ENCODE measurements at regions not wholly inside any gene's neighbourhood (a gene's known extent, or its start where the extent isn't known, plus 50 kb on each side); places are given as distances from the start of the nearest gene placed in this dataset.

- no peak overlapping the region for H3K4me3 Mint-ChIP-seq
Measured at GRCh38 chr1:239164451-239165180, 221.8 kb upstream of the CHRM3 start.

More at GRCh38 chr1:239164451-239165180, 221.8 kb upstream of the CHRM3 start:
- H3K79me2 ChIP-seq (ENCODE audit: insufficient read depth, low read length) = no peaks in the 10 kb centered on the region
- no peaks in the 10 kb centered on the region for H3K79me1 ChIP-seq (ENCODE audit: insufficient read depth, low read depth, low read length, poor library complexity, severe bottlenecking)
- WGBS (ENCODE audit: extremely low coverage, insufficient read length, low lambda C conversion rate) = no CpG with 5 or more reads among the region's 4 CpGs
- Mint-ChIP-seq H3K36me3 (ENCODE audit: insufficient read depth in 1 of 3, low read depth in 3 of 3) (no peaks in the 10 kb centered on the region; a peak in 1 of 7 replicates), H3K27ac (no peak overlapping the region), H3K27me3 (ENCODE audit: low read depth) (no peaks in the 10 kb centered on the region), H3K9me3 (peaks cover 0 to 2% of the 10 kb centered on the region in 2 experiments; a peak in 2 of 5 replicates), H3K4me1 (no peaks in the 10 kb centered on the region)
- DNase-seq = no peak
- H2BK12ac ChIP-seq (ENCODE audit: insufficient read length, low read depth, low read length) = no peak overlapping the region
- no peak overlapping the region for H4K91ac ChIP-seq (ENCODE audit: insufficient read length, low read depth, low read length)
- no peak overlapping the region for H2BK20ac ChIP-seq (ENCODE audit: low read depth, low read length, poor library complexity, severe bottlenecking)
- H3K4me2 ChIP-seq (ENCODE audit: insufficient read depth, insufficient read length, low read length) = no peak overlapping the region
- H2AFZ ChIP-seq (ENCODE audit: low read length) = no peak overlapping the region
- H4K20me1 ChIP-seq (ENCODE audit: control insufficient read depth, insufficient read depth, insufficient read length) = no peaks in the 10 kb centered on the region
- no peaks in the 10 kb centered on the region for H3K23me2 ChIP-seq (ENCODE audit: insufficient read length, low read depth, low read length, poor library complexity, severe bottlenecking)
- H3T11ph ChIP-seq (ENCODE audit: low read length) = no peak overlapping the region
- no peak overlapping the region for H3K14ac ChIP-seq (ENCODE audit: insufficient read depth, low read length)
- no peaks in the 10 kb centered on the region for H3K4me1 ChIP-seq (ENCODE audit: insufficient read depth, low read length)
- no peaks in the 10 kb centered on the region for H3K27me3 ChIP-seq (ENCODE audit: insufficient read depth, low read length)
- no peak overlapping the region for H3K56ac ChIP-seq (ENCODE audit: insufficient read length, low read depth, low read length)
- no peaks in the 10 kb centered on the region for H3K9me3 ChIP-seq (ENCODE audit: control insufficient read depth, low read depth, low read length)
- no peak overlapping the region for H2AK5ac ChIP-seq (ENCODE audit: insufficient read length, low read length)
- no peak overlapping the region for H4K8ac ChIP-seq (replicated peaks; ENCODE audit: insufficient read length, low read depth, low read length)
- no peak overlapping the region for H2BK120ac ChIP-seq (ENCODE audit: low read depth, low read length, poor library complexity, severe bottlenecking)
- H3K9ac ChIP-seq (ENCODE audit: extremely low read depth, insufficient read length, low read length) = no peak overlapping the region
- no peak overlapping the region for H3K4ac ChIP-seq (ENCODE audit: low read depth, low read length)
- no peak overlapping the region for H4K5ac ChIP-seq (ENCODE audit: insufficient read length, low read depth, low read length)
- H3K18ac ChIP-seq (ENCODE audit: insufficient read length, low read depth, low read length) = no peak overlapping the region
- no peak overlapping the region for H3K27ac ChIP-seq (ENCODE audit: insufficient read length, low read depth, low read length)
- no peak overlapping the region for H3K23ac ChIP-seq (ENCODE audit: insufficient read length, low read depth, low read length)
- TF ChIP-seq, protein P1, sequence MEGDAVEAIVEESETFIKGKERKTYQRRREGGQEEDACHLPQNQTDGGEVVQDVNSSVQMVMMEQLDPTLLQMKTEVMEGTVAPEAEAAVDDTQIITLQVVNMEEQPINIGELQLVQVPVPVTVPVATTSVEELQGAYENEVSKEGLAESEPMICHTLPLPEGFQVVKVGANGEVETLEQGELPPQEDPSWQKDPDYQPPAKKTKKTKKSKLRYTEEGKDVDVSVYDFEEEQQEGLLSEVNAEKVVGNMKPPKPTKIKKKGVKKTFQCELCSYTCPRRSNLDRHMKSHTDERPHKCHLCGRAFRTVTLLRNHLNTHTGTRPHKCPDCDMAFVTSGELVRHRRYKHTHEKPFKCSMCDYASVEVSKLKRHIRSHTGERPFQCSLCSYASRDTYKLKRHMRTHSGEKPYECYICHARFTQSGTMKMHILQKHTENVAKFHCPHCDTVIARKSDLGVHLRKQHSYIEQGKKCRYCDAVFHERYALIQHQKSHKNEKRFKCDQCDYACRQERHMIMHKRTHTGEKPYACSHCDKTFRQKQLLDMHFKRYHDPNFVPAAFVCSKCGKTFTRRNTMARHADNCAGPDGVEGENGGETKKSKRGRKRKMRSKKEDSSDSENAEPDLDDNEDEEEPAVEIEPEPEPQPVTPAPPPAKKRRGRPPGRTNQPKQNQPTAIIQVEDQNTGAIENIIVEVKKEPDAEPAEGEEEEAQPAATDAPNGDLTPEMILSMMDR (conservative IDR thresholded peaks at IDR 0.05) = no peak
- no peak overlapping the region for H2BK15ac ChIP-seq (ENCODE audit: low read depth, low read length)
- H2BK5ac ChIP-seq (ENCODE audit: insufficient read length, low read length) = no peak overlapping the region
